ENCODE measurements at regions not wholly inside any gene's neighbourhood (a gene's known extent, or its start where the extent isn't known, plus 50 kb on each side); places are given as distances from the start of the nearest gene placed in this dataset.
A peak's percentile ranks its signal among the peaks of the same experiment; 100 is the strongest.
"Not testable (repeated sequence)": the region's sequence is repeated elsewhere in the genome, so short reads cannot be mapped to it uniquely, and the experiment has no call there.

DNA sequence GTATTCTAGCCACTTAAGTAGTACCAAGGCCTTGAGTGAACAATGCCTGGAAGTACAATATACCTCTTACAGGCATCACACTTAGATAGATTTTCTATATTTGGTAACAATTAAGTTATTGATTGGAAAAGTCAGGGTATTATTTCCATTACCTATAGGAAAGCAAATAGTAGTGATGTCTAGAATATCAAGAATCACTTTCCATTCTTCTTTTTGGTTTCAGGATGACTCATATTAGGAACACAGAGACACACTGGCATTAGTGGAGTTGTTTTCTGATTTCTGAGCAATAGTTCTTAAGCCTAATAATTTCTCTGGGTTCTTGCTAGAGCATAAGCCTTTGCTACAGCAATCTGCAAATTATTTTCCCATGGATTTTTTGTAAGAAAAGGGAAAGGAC is 1640.0 kb upstream of the SEL1L start:
- DNase-seq (ENCODE audit: low read depth), result no peak

DNA sequence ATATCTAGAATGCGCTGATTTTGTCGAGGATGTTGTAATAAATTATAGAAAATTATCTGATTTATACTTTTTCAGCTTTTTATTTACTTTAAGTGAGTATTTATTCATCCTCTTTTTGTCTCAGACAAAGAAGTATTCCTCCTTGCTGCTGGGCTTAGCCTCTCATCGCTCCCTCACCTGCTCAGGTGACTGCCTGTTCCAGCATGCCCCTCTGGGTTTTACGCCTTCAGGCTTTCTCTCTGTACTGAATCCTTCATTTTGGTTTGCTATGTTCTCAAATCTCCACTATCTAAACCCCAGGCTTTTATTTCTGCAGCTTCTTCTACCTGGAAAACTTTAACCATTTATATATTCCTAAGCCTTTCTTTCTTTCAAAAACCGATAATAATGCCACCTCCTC is 1650.9 kb upstream of the SEL1L start:
- DNase-seq (ENCODE audit: low read depth), result no peak

DNA sequence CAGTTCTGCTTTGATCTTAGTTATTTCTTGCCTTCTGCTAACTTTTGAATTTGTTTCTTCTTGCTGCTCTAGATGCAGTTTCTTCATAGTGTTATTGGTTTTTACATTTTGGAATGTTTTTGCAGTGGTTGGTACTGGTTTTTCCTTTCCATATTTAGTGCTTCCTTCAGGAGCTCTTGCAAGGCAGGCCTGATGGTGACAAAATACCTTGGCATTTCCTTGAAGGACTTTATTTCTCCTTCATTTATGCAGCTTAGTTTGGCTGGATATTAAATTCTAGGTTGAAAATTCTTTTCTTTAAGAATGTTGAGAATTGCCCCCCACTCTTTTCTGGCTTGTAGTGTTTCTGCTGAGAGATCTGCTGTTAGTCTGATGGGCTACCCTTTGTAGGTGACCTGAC is 1654.7 kb upstream of the SEL1L start:
- not testable (repeated sequence) for DNase-seq (ENCODE audit: low read depth)

DNA sequence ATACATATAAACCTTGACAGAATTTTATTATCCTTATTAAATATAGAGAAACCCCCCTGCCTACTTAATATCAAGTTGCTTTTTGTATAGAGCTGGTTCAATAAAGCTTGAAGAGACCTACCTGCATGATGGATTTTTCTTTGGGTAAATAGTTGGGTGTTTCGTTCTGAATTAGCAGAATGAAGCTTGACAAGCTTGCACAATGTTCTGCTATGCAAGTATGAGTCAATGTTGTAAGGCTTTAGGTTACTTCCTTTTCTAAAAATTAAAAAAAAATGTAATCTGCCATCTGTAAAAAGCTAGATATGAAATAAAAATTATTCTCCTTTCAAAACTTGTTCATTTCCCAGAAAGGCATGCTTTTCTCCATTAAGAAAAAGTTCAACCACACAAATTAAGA is 1662.6 kb upstream of the SEL1L start:
- no peak for DNase-seq (ENCODE audit: low read depth)

DNA sequence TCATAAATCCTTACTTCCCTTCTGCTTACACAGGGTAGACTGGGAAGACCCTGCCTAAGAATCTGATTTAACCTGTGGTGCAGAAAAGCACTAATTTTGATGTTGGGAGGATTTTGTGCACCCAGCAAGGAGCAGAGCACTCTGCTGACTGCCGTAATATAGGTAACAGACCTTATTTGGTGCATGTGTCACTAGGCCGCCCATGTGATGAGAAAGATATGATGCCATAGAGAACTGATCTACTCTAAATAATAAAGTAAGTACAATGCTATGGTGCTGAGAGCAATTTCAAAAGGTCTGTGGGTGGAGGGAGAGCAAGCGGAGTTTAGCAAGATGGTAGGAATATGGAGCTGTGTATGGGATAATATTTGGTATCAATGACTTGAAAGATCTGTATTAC is 1663.6 kb upstream of the SEL1L start:
- DNase-seq (ENCODE audit: low read depth), result no peak

DNA sequence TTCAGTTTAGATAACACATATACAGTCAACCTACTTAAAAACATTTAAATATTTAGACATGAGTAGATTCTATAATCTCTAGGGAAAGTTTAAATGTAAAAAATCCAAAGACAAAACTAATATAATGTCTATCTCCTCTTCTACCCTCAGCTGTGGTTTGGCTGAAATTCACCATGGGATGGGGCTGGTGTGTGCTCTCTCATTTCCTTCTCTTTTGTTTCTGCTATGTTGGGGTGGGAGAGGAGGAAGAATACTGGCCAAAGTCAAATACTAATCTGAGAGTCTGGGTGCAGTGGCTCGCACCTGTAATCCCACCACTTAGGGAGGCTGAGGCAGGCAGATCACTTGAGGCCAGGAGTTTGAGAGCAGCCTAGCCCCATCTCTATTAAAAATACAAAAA is 1673.9 kb upstream of the SEL1L start:
- DNase-seq (ENCODE audit: low read depth), result no peak

DNA sequence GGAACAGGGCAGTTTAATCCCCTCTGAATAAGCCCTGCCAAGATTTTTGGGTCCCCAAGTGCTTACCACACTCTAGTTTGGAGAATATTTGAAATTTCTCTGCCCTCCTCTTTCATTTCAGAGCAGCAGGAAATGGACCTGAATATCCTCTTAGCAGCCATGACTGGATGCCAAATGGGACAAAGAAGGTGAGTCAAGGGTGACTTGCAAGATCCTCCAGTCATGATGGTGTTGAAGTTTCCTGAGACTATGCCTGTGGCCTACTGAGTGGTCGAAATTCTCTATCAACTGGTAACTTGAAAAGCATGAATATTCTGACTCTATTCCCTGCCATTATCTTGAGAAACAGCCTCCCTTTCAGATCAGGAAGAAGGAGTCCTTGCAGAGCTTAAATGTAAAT is 1674.7 kb upstream of the SEL1L start:
- no peak for DNase-seq (ENCODE audit: low read depth)

DNA sequence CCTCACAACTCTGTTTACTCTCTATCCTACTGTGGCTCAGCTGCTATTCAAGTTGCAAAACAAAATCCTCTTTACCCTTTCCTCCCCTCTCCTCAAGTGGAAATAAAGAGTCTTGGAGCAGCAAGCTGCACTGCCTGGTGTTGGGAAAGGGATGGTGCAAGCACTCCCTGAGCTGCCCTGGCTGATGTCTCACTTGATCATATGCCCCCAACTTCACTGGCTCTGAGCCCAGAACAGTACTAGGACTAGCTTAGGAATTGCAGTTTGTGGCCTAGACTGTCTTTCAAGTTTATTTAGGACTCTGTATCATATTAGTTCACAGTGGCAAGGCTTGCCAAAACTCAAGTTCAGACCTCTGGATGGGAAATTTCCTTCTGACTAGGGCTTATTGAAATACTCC is 1683.8 kb upstream of the SEL1L start:
- DNase-seq (ENCODE audit: low read depth), result peak; percentile 2

DNA sequence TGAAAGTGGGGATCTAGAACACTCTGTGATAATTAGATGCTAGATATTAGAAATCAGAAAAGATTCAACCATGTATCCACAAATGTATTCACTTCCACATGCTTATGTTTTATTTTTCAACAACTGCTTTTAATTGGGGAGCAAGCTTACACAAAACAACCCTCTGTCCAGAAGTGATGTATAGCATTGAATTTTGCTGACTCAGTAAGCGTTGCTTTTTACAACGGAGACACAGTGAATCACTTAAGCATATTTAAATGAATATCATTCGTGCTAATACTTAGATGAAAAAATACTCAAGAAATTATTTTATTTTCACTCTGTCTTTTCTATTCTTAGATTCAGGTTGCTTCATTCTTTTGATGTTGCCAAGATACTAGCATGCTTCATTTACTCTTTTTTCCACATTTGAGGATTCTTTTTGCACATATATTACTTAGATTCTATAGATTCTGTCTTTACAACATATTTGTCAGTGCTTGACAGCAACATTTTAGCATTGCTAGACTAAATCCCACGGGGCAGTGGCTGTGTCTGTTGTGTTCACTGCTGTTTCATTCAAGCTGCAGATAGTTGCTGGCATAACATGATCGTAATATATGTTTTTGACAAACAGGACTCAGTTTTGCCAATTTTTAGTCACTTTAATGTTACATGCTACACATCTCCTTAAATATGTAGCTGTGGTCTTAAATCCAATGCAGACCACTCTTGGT is 1714.4 kb upstream of the SEL1L start:
- no peak for DNase-seq (ENCODE audit: low read depth)

DNA sequence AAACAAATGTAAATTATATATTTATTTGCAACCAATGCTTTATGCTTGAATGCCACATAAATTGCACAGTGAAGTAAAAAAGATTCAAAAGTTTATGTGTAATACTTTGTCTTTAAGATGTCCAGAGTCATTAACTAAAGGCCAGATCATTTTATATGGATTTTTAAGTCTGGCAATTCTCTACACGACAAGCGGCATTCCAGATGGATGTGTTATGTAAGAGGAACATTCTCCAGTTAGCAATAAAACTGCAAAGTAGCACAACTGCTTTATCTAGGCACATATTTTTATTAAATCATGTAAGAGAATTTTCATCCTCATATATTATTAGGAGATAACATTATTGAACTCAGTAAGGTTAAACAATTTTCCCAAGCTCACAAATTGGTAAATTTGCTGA is 1717.7 kb upstream of the SEL1L start:
- no peak for DNase-seq (ENCODE audit: low read depth)

DNA sequence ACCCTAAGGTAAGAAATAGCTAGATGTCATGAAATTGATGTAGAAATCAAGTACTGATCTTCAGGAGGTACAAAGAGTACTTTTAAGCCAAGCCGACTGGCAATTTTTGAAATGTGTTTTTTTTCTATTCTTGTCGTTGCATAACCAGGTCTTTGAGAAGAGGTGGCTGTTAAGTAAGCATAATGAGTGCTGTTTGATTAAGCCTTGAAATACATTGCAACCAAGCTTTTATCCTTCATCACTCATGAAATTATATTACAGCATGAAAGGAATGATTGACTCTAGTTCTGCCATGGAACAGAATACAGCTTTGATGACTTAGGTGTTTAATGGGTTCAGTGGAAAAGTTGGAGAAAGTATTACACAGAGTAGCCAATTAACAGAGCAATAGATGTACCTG is 1720.2 kb upstream of the SEL1L start:
- DNase-seq (ENCODE audit: low read depth), result no peak

DNA sequence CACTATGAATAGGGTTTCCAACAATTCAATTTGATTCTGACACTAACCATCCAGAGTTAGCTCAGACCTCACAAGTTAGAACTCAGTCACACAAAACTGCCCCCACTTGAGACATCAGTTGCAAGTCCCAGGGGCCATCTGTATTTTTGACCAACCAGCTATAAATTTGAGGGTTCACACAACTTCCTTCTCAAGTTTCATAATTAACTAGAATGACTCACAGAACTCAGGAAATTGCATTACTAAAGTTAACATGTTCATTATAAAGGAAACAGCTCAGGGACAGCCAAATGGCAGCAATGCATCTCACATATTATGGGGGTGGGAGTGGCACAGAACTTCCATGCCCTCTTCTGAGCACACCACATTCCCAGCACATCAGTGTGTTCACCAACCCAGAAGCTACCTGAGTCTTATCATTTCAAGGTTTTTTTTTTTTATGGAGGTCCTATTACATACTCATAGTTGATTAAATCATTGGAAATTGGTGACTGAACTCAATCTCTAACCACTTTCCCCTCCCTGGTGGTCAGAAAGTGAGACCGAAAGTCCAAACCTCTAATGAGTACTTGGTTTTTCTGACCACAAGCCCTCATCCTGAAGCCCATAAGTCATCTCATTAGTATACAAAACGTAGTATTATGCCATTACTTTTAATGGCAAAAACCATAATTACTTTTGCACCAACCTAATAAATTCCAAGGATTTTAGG is 1721.5 kb upstream of the SEL1L start:
- DNase-seq (ENCODE audit: low read depth), result no peak

DNA sequence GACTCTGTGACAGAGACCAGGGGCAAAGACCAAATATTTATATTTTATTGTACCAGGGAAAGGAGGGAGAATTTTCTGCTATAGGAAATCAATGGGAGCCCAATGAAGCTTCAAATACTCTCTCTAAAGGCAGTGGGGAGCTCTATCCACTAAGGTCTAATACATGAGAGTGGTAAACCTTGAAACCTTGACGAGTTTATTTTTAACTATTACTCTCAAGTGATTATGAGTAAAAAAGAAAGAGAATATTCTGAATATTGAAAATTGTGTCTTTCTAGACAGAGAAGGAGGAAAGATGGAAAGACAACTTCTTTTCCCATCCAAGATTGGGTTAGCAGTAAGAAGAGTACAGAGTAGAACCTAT is 1722.1 kb upstream of the SEL1L start:
- no peak for DNase-seq (ENCODE audit: low read depth)

DNA sequence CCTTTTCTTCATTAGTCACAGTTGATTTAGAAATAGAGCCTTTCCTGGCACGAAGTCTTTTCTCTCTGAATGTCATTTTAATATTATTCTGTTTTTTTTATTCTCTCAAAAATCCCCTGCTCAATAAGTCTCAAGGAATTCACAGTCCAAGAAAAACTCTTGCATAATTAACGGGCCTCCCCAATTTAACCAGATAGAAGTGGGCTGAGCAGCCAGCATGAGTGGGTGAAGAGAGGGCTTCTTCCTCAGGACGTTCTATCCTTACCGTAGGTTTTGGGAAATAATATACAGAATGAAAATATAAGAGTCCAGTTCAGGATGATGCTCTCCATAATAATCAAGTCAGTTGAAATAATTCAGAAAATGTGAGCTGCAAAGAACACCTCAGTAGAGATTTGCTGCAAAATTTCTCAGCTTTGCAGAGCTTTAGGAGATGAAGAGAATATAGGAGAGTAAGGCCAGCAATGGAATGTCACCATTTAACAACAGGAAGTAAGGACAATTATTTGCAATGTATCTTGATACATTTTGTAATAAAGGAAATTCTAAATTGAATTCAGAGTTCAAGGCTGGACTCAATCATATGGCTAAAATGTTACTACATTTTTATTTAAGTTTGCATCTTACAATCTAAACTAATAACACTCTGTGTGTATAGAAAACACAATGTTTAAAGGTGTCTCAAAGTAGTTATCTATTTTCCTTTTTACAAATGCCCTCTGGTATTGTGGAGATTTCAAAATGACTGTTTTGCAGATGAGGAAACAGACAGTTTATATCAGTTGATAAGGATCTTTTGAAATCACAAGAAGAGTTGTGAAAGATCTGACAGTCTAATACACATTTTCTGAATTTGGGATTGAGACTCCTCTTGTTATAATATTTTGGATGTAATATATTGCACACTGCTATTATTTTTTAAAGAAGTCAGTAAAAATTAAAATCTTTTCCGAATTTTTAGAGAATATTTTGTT is 1724.1 kb upstream of the SEL1L start:
- no peak for DNase-seq (ENCODE audit: low read depth)

DNA sequence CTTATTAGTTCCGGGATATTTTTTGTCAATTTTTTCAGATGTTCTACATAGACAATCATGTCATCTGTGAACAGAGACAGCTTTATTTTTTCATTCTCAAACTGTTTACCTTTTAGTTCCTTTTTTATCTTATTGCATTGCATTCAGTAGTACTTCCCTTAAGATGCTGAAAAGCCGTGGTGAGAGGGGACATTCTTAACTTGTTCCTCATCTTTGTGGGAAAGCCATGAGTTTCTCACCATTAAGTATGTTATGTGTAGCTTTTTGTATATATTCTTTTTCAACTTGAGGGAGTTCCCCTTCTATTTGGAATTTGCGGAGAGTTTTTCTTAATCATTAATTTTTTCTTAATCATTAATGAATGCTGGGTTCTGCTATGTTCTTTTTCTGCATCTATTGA is 1727.1 kb upstream of the SEL1L start:
- DNase-seq (ENCODE audit: low read depth), result no peak

DNA sequence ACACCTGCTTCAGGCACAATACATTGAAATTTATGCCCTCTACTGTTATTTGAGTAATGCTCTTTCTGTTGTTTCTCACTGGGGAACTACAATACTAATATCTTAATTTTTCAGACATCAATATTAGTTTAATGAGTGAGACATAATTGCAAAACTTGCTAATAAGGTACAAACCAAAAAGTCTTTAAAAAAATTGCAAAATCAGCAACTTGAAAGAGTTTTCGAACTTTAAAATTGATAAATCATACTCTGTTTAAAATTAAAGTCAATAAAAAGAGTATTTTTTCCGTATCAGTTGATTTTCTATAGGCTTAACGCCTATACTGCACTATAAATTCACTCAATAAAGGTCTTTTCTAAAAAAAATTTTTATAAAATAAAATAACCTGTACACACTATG is 1735.9 kb upstream of the SEL1L start:
- no peak for DNase-seq (ENCODE audit: low read depth)

DNA sequence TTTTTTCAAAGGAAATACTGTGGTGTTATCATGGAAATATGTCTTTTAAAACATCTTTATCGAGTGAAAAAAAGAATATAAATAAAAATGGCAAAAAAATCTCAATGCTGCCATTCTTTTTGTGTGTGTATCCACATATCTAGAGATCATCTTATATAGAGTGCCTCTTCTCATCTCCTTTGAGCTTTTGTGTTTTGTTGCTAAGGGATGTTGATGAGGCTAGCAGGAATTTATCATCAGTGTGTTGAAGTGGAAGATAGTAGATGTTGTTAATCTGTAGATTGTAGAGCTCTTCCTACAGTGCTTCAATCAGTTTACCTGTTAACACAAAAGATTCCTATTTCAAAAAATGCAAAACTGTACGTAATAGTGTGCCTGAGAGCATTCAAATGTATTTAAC is 1738.0 kb upstream of the SEL1L start:
- no peak for DNase-seq (ENCODE audit: low read depth)

DNA sequence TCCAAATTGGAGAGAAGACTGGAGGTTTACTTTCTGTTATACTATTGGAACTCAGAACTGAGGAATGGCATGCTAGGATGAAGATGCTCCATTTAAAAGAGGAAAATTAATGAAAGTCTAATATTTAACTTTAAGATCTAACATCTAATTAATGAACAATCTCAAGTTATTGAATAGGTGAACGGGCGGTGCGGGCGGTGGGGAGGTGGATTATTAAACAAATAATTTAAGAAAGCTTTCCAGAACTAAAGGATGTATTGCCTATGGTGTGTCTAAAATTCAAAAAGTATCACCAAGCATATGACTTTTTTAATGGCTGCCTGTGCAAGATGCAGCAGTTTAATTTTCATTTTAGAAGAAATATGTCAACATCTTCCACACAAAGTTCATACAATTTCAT is 1747.1 kb upstream of the SEL1L start:
- no peak for DNase-seq (ENCODE audit: low read depth)

DNA sequence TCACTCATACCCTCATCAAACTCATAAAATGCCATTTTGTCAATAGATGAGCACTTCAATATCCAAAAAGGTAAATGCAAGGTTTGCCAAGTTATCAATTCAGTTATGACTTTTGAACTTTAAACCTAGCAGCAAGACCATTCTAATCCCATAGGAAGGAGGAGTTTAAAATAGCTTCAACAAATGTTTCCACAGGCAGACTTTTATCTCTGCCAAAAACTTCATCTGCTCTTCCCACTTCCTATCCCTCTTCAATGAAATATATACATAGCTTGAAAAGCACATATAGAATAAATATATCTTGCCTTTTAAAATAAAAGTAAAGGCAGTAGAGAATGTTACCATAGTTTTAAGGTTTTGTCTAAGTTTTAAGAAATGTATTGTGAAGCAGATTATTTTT is 1749.1 kb upstream of the SEL1L start:
- no peak for DNase-seq (ENCODE audit: low read depth)

DNA sequence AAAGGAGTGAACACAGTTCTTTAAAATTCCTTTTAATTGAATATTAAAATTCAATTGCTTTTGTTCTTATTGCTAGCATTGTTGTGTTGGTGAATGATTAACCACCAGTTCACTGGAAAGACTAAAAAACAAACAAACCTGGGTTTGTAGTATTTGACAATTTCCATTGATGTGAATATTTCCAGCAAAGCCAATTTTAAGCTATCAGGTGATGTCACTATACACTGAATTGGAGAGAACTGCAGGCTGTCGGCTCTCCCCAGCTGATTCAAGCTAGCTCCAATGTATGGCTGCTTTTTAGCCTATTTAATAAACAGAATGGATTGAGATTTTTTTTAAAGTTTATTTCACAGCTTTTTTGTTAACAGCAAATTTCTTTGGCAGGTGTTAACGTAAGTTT is 1753.6 kb upstream of the SEL1L start:
- no peak for DNase-seq (ENCODE audit: low read depth)

DNA sequence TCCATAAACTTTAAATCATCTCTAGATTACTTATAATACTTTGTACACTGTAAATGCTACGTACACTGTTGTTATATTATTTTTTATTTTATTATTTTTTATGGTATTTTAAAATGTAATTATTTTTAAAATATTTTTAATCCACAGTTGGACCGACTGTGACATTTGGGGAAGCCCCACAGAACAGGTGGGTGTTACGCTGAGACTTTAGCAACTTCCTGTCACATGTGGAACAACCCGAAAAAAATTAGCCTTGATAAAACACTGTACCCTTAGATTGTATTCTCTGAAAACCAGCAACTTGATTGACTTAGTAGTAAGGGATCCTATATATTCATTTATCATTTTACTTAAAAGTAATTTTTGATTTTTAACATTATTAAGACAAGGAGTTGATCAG is 1755.7 kb upstream of the SEL1L start:
- no peak for DNase-seq (ENCODE audit: low read depth)

DNA sequence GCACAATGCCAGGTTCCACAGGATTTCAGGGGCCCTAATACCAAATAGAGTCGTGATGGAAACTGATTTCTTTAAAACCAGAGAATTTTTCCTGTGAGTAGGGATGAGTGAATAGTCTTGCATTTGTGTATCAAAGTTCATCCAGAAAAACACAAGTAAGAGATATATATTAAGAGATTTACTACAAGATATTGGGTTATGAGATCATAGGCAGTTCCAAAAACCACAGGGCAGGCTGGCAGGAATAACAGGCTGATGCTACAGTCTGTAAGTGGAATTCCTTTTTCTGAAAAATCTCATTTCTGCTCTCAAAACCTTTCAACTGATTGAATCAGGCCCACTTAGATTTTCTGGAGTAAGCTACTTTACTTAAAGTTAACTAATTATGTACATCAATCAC is 1756.2 kb upstream of the SEL1L start:
- no peak for DNase-seq (ENCODE audit: low read depth)

DNA sequence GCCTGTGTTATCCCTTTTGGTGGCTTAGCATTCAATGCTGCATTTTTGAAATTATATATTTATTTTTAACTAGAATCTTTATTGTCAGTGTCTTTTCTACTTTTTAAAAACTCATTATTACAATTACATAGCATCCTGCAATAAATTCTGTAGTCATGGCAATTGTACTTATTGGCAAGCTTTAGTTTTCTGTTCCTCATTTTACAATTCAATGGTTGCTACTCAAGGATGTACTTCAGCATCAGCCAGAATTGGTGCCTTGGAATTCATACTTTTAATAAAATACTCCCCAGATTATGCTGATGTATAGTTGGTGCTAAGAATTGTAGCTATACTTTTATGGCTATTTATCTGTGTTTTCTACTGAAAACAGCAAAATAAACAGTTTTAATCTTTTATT is 1756.8 kb upstream of the SEL1L start:
- DNase-seq (ENCODE audit: low read depth), result no peak

All from RPMI7951 (cell line).